Medulla oblongata (tissue), 1 donor: ENCODE measurements at regions not wholly inside any gene's neighbourhood (a gene's known extent, or its start where the extent isn't known, plus 50 kb on each side); places are given as distances from the start of the nearest gene placed in this dataset.
"Not testable (repeated sequence)": the region's sequence is repeated elsewhere in the genome, so short reads cannot be mapped to it uniquely, and the experiment has no call there.

Experiments
- DNase-seq: peaks from one replicate; pipeline ENCODE4 v3.0.0-alpha.2; 2015; ENCODE audit errors: extremely low spot score

DNA sequence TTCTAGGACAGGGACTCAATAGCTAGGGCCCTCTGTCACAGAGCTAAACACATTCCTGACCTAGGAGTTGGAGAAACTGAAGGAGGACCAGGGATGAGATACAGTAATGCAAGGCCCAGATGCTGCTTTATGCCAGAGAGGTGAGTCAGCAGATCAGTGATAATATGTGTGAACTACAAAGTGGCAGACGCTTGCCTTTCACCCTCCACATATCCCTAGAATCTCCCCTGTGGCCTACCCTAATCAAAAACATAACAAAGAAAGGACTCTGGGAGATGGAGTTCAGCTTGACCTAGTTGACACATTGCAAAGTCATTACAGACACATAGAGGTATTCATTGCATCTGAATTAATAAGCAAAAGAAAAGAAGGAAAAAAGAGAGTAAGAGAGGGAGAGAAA is 417.6 kb upstream of the DYNLRB2 start:
- no peak for DNase-seq

- DNase-seq: peak; percentile 35
Measured at GRCh38 chr16:80122115-80122514, 418.7 kb upstream of the DYNLRB2 start.

GRCh38 chr16:80121522-80121909 is 419.3 kb upstream of the DYNLRB2 start:
- DNase-seq: no peak

GRCh38 chr16:80120899-80121521 is 419.8 kb upstream of the DYNLRB2 start:
- DNase-seq: peak; percentile 6

GRCh38 chr16:80117556-80118130 is 423.1 kb upstream of the DYNLRB2 start:
- DNase-seq: no peak

DNA sequence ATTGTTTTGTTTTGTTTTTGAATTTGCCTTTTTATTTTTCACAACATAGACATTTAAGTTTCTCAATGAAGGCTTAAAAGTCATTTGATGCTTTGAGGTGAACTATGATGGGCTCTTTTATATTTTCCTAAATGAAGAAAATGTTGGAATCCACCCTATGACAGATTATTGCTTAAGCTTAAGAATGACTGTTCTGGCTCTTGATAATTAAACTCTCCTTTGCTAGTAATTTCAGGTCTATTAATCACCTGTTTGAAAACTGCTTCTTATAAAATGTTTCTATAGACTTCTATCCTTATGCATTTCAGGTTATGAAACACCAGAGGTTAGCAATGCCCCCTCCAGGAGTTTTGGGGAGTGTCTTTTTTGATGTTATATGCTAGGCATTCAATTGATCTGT is 424.1 kb upstream of the DYNLRB2 start:
- DNase-seq: no peak

DNA sequence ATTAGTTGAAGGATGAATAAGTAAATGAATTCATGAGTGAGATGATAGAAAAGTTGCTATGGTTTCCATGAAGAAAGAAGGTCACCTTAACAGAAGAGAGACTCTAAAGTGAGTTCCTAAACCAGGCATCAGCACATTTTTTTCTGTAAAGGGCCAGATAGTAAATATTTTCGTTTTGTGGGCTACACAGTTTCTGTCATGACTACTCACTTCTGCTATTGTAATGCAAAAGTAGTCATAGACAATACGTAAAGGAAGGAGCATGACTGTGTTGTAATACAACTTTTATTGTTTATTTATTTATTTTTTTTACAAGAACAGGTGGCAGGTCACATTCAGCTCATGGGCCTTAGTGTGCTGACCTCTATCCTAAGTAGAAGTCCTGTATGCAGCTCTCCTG is 426.1 kb upstream of the DYNLRB2 start:
- DNase-seq: no peak

DNA sequence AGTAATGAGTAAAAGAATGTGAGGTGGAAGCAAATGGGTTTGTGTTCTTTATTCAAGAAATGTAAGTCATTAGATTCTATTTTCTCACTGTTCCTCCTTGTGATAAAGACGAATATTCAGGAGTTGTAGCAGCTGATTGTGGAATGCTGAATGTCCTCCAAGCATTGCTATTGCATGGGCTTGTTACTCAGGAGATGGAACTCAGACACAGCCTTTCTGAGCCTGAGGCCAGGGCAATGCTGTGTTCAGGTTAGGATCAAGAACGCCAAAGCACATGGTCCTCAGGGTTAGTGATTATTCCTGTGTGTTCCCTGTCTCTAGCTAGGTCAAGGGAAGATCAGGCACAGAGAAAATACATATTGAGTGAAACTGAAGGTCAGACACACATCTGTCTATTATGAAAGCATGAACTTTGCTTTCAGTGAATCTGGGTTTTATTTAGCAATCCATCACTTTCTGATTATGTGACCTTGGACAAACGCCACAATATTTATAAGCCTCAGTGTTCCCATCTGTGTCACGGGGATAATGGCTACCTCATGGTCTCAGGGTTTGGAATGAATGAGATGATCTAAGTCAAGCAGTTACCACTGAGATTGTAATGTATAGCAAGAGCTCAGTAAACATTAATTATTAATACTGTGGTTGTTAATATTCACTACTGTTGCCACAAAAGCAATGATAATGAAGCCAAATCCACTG is 426.8 kb upstream of the DYNLRB2 start:
- DNase-seq: peak; percentile 12

GRCh38 chr16:80109581-80109980 is 431.2 kb upstream of the DYNLRB2 start:
- DNase-seq: no peak

DNA sequence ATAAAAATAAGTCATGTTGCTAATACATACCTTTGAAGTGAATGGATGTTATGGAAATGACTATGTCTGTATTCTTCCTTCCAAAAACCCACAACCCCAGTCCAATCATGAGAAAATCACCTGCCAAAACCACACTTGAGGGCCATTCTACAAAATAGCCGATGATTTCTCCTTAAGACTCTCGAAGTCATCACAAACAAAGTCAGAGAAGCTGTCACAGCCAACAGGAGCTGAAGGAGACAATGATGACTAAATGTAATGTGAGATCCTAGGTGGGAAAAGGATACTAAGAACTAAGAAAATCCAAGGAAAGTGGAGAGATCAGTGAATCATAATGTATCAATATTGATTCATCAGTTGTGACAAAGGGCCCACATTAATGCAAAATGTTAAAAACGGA is 432.9 kb upstream of the DYNLRB2 start:
- no peak for DNase-seq

GRCh38 chr16:80105751-80106150 is 435.0 kb upstream of the DYNLRB2 start:
- no peak for DNase-seq

DNA sequence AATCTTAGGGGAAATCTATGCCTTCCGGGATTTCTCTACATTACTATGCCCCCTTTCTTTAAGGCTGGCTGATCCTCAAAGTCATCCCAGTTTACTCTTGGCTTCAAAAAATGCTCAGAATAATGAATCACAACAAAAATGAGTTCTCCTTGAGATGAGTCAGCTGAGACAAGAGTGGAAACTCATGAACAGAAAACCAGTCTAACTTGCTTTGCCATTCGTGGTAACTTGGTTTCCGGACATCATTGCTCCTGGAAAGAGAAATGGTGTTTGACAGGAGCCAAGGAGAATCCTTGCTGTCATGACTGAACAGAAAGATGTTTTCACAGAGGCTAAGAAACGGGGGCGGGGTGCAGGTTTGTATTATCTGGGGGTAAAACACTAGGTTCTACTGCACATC is 435.6 kb upstream of the DYNLRB2 start:
- no peak for DNase-seq

DNA sequence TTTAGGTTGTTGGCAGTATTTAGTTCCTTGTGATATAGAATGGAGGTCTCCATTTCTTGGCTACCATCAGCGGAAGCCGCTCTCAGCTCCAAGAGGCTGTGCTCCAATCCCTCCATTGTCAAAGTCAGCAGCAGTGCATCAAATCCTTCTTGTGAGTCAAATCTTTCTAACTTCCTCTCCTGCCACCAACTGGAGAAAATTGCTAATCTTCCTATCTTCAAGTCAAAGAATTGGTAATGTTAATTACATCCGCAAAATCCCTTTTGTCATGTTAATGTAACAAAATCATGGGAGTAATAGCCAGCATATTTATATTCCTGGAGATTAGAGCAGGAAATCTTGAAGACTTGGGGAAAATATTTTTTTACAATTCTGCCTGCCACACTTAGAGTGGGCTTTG is 436.4 kb upstream of the DYNLRB2 start:
- peak; percentile 8 for DNase-seq

- no peak for DNase-seq
Measured at GRCh38 chr16:80103463-80103862, 437.3 kb upstream of the DYNLRB2 start.

GRCh38 chr16:80100846-80101451 is 439.8 kb upstream of the DYNLRB2 start:
- DNase-seq: no peak

- no peak for DNase-seq
Measured at GRCh38 chr16:80100186-80100585, 440.6 kb upstream of the DYNLRB2 start.

- no peak for DNase-seq
Measured at GRCh38 chr16:80097098-80097497, 443.7 kb upstream of the DYNLRB2 start.

- no peak for DNase-seq
Measured at GRCh38 chr16:80092681-80093080, 448.1 kb upstream of the DYNLRB2 start.

DNA sequence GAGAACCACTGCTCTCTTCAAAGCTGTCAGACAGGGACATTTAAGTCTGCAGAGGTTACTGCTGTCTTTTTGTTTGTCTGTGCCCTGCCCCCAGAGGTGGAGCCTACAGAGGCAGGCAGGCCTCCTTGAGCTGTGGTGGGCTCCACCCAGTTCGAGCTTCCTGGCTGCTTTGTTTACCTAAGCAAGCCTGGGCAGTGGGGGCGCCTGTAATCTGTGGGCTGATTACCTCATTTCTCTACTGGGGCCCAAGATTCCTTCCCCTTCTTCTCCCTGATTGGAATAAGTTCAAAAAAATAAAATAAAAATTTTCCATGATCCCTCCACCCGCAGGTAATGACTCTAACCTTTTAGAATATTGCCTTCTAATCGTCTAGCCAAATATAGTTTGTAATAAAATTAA is 449.3 kb upstream of the DYNLRB2 start:
- DNase-seq: not testable (repeated sequence)

DNA sequence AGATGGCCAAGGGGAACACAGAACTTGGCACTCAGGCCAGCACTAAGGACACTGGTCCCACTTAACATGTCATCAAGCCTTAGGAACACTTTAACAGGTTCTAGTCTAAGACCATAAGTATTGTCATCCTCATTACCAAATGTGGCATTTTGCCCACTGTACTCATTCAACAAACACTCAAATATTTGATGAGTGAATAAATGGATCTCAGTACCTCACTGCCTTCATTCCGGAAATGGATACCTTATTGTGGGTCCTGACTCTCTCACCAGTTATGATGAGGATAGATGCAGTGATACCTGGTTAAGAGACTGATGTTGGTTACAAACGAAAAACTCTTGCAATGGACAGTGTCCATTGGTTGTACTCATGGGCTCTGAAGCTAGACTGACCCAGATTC is 455.2 kb upstream of the DYNLRB2 start:
- no peak for DNase-seq

GRCh38 chr16:80084614-80085013 is 456.2 kb upstream of the DYNLRB2 start:
- DNase-seq: peak; percentile 85

DNA sequence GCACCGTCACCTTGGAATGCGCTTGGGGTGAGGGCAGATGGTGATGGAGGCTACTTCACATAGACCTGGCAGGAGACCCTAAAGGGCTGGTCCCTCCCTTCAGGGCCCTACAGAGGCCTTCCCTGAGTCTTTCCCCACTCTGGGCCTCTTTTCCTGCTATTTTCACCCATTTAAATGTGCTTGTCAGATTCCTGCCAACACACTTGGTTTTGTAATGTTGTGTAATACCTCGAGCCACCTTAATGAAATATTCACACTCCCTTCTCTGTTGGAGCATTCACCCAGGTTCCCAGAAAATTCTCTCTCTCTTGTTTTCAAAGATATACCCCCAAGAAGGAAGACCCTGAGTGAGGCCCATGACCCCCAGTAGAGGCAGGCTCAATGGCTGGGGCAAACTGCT is 456.6 kb upstream of the DYNLRB2 start:
- no peak for DNase-seq

DNA sequence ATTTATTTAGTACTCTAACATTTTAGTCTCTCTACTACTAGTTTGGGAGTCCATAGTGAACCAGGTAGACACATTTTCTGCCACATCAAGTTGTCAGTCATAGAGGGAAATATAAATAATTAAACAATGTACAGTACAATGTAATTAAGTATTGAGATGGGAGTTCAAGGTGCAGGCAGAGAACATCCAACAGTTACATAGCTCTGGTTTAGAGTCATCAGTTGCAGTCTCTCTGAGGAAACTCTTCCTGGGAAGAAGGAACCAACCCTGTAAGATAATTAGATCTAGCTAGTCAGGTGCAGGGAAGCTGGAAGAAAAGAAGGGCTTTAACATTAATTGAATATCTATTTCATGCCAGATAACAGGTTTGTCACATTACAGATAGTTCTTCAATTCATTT is 457.9 kb upstream of the DYNLRB2 start:
- no peak for DNase-seq
